ENCODE measurements at regions not wholly inside any gene's neighbourhood (a gene's known extent, or its start where the extent isn't known, plus 50 kb on each side); places are given as distances from the start of the nearest gene placed in this dataset.

DNA sequence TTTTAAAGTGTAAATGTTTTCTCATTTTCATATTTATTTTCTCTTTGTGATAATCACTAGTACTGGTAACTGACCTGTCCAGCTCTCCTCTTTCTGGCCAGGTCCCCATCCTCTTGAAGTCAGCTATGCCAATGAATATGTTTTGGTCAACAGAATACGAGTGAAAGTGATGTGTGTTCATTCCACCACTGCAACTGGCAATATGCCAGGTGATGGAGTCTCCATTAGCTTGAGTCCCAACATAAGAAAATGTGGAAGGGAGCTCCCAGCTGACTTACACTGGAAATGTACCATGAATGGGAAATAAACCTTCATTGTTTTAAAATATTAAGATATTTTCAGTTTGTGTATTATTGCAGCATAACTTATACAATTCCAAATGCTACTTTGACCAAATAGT lies 75.8 kb downstream of the CCDC34 start:
- ATAC-seq: no peak
- no peaks in the 10 kb centered on the region for H3K4me1 Mint-ChIP-seq
- H3K27ac Mint-ChIP-seq: no peak overlapping the region
- H3K4me3 Mint-ChIP-seq: no peak overlapping the region
- no peaks in the 10 kb centered on the region for H3K27me3 Mint-ChIP-seq
- no peaks in the 10 kb centered on the region for H3K36me3 Mint-ChIP-seq (ENCODE audit: low read depth)
- DNase-seq: no peak
- no peaks in the 10 kb centered on the region for H3K9me3 ChIP-seq (ENCODE audit: control insufficient read depth, low read length, poor library complexity, severe bottlenecking)

DNA sequence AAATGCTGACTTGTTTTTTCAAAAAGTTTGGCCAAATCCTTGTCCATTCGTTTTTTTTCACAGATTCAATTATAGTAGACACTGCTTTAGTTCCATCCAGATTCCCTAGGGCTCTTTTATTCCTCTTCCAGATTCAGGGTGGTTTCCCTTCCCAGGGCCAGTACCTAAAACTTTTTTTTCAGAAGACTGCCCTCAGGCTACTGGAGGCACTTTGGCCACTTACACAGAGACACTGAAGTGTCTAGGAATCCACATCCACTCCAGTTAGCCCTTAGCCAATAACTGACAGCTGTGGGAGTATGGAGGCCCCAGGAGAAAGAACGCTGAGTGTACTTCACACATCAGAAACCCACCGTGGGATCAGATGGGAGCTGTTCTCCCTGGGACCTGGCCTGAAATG lies 77.3 kb downstream of the CCDC34 start:
- Mint-ChIP-seq H3K4me1 (no peaks in the 10 kb centered on the region), H3K27ac (no peak overlapping the region), H3K27me3 (no peaks in the 10 kb centered on the region), H3K36me3 (ENCODE audit: low read depth) (no peaks in the 10 kb centered on the region), H3K4me3 (no peak overlapping the region)
- ATAC-seq: no peak
- no peak for DNase-seq
- H3K9me3 ChIP-seq (ENCODE audit: control insufficient read depth, low read length, poor library complexity, severe bottlenecking): no peaks in the 10 kb centered on the region

DNA sequence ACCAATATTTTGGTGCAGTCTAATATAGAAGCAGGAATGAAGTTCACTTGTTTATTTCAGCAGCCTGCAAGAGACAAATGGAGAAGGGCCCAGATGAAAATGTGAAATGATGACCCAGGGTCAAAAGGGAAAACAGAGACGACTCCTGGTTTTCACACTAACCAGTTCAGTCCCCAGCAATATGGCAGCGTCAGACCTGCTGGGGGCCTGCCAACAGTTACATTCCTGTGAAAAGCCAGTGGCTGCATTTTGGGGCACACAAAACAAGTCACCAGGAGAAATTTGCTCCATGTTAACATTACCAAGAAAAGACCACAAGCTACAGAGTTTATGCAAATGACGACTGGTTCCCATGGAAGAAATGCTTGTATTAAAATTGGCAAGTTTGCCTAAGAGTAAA lies 80.2 kb downstream of the CCDC34 start:
- no peak for DNase-seq
- no peak for ATAC-seq
- Mint-ChIP-seq H3K4me1 (no peaks in the 10 kb centered on the region), H3K27me3 (peaks cover 7% of the 10 kb centered on the region), H3K36me3 (ENCODE audit: low read depth) (no peaks in the 10 kb centered on the region), H3K4me3 (no peak overlapping the region), H3K27ac (no peak overlapping the region)
- no peaks in the 10 kb centered on the region for H3K9me3 ChIP-seq (ENCODE audit: control insufficient read depth, low read length, poor library complexity, severe bottlenecking)

DNA sequence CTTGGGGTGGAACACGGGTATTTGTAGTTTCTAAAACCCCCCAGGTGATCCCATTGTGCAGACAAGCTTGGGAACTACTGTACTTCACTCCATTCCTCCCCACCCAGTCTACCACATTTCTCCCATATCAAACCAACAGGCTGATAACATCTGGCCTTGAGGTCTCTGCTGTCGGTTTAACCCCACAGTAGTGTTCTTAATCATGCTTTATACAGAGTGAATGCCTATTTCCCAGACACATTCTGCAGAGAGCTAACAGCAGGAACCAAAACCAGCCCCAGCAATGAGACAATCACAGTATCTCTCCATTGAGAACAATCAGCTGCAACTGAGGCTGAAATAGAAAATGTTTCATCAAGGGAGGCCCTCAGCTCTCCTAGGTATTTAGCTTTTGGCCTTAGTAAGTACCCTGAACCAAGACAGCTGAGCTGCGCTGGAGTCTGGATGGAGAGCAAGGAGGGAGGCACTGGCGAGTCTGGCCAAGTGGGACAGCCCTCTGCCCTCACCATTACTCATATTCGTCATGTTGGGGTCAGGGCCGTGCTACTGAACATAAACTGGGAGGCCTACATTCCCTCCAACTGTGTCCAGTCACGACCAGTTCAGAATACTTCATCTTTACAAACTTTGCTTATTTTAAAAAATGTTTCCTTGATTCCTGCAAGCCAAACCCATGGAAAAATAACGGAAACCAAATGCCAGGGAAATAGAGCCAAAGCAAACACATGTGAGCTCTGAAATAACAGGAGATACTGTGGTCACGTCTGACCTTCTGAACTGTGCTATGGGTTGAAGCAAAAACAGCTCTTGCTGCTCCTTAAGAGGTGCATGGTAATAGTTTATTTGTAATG lies 81.0 kb downstream of the CCDC34 start:
- H3K27ac Mint-ChIP-seq: no peak overlapping the region
- DNase-seq (no peak), ATAC-seq (no peak)
- H3K9me3 ChIP-seq (ENCODE audit: control insufficient read depth, low read length, poor library complexity, severe bottlenecking): no peaks in the 10 kb centered on the region
- no peaks in the 10 kb centered on the region for H3K4me1 Mint-ChIP-seq
- no peaks in the 10 kb centered on the region for H3K36me3 Mint-ChIP-seq (ENCODE audit: low read depth)
- no peak overlapping the region for H3K4me3 Mint-ChIP-seq
- peaks cover 14% of the 10 kb centered on the region for H3K27me3 Mint-ChIP-seq

DNA sequence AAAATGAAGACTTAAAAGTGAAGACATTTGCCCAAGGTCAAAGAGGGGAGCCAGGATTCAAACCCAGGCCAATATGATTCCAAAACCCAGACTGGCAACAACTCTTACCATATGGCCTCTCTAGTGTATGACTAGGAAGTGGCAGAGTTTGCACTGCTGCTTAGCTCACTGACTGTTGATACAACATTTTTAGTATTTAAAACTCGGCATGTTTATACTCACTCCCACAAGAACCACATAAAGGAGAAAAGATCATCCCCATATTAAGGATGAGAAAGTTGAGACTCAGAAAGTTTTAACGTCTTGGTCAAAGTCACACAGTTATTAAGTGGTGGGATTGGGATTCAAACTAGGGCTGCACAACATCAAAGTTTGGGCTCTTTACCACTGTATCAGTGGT lies 81.7 kb downstream of the CCDC34 start:
- Mint-ChIP-seq H3K4me3 (no peak overlapping the region), H3K27me3 (peaks cover 18% of the 10 kb centered on the region)

DNA sequence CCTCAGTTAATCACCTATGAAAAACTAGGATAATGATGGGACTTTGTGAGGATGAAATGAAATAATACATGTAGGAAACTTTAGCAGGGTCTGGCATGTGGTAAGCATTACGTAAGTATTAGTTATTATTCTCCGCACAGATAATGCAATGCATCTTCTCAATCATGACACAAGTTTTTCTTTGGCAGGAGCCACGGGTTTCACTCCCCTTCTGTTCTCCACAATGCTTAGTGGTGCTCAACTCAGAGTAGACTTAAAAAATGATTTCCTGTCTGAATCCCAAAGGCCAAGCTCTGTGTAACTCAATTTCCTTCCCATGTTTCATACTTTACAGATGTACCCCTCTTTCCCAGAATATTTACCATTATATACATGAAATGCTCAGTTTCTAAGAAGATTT lies 82.9 kb downstream of the CCDC34 start:
- no peak for ATAC-seq
- DNase-seq: no peak
- Mint-ChIP-seq H3K4me3 (no peak overlapping the region), H3K27ac (no peak overlapping the region), H3K27me3 (peaks cover 18% of the 10 kb centered on the region), H3K36me3 (ENCODE audit: low read depth) (no peaks in the 10 kb centered on the region), H3K4me1 (no peaks in the 10 kb centered on the region)
- H3K9me3 ChIP-seq (ENCODE audit: control insufficient read depth, low read length, poor library complexity, severe bottlenecking): no peaks in the 10 kb centered on the region

More for the DNA sequence above, 81.7 kb downstream of the CCDC34 start:
- Mint-ChIP-seq H3K4me1 (no peaks in the 10 kb centered on the region), H3K36me3 (ENCODE audit: low read depth) (no peaks in the 10 kb centered on the region), H3K27ac (no peak overlapping the region)
- no peak for DNase-seq
- no peaks in the 10 kb centered on the region for H3K9me3 ChIP-seq (ENCODE audit: control insufficient read depth, low read length, poor library complexity, severe bottlenecking)
- ATAC-seq: no peak

DNA sequence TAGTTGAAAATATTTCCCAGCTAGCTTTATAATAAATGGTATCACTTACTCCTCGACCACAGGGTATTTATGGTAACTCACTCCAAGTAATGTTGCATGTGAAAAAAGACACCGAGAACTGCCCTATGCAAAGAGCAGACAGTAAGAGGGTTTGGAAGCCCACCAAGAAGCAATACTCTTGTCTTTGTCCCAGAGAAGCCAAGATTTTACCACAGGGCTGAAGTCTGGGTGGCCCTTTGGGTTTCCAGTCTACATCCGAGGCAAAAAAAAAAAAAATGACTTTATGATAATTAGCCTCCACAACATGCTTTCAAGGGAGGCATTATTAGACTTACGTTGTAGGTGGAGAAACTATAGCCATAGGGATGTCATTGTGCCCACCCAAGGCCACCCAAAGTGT lies 83.6 kb downstream of the CCDC34 start:
- ATAC-seq (no peak), DNase-seq (no peak)
- Mint-ChIP-seq H3K27me3 (peaks cover 24% of the 10 kb centered on the region), H3K27ac (no peak overlapping the region), H3K36me3 (ENCODE audit: low read depth) (no peaks in the 10 kb centered on the region), H3K4me3 (no peak overlapping the region), H3K4me1 (no peaks in the 10 kb centered on the region)
- H3K9me3 ChIP-seq (ENCODE audit: control insufficient read depth, low read length, poor library complexity, severe bottlenecking): no peaks in the 10 kb centered on the region

DNA sequence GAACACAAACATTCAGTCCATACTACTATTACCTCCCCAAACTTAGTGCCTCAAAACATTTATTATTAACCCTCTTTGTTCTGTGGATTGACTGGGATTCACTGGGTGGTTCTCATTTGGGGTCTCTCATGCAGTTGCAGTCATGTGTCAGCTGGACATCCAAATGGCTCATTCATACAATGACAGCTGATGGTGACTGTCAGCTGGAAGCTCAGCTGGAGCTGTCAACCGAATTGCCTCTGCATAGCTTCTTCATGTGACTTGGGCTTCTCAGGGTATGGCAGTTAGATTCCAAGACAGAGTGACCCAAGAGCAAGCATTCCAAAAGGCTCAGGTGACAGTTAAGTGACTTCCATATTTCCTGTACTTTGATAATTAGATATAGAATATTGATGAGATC lies 85.2 kb downstream of the CCDC34 start:
- H3K36me3 Mint-ChIP-seq (ENCODE audit: low read depth): no peaks in the 10 kb centered on the region
- no peaks in the 10 kb centered on the region for H3K9me3 ChIP-seq (ENCODE audit: control insufficient read depth, low read length, poor library complexity, severe bottlenecking)
- ATAC-seq: no peak
- DNase-seq: no peak
- H3K27ac Mint-ChIP-seq: no peak overlapping the region
- no peaks in the 10 kb centered on the region for H3K4me1 Mint-ChIP-seq
- peaks cover 29% of the 10 kb centered on the region for H3K27me3 Mint-ChIP-seq
- H3K4me3 Mint-ChIP-seq: no peak overlapping the region

DNA sequence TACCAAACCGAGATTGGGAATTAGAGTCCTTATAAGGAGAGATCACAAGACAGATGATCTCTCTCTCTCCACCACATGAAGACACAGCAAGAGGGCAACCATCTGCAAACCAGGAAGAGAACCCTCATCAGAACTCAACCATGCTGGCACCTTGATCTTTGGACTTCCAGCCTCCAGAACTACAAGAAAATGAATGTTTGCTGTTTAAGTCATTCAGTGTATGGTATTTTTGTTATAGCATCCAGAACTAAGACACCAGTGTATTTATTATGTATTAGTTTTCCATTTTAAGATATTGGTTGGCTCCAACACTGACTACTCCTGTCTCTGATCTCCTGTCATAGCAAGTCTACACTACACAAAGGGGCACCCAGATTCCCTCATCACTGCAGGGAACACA lies 86.9 kb downstream of the CCDC34 start:
- no peaks in the 10 kb centered on the region for H3K36me3 Mint-ChIP-seq (ENCODE audit: low read depth)
- DNase-seq: no peak
- peaks cover 29% of the 10 kb centered on the region for H3K27me3 Mint-ChIP-seq
- no peaks in the 10 kb centered on the region for H3K4me1 Mint-ChIP-seq
- H3K9me3 ChIP-seq (ENCODE audit: control insufficient read depth, low read length, poor library complexity, severe bottlenecking): no peaks in the 10 kb centered on the region
- H3K27ac Mint-ChIP-seq: no peak overlapping the region
- ATAC-seq: no peak
- no peak overlapping the region for H3K4me3 Mint-ChIP-seq

DNA sequence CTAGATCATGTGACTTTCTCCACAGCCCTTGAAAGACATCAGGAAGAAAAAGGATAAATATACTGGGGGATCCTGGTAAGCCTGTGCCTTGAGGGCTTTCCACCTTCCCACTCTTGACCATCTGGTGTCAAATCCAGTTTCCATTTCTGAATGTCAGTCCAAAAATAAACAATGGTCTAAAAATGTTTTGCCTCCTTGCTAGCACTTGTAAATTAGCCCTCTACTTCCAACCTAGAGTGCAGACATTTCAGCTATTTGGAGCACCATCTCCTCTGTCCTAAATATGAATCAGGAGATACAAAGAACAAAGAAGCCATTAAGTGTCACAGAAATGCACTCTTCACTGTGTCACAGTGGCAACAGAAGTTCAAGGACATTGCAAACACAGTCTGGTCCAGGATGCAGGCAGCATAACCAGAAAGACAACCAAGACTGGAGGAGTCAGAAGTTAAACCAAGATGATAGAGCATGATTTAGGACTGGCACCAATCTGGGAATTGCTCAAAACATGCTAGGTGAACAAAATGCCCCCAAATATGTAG lies 88.1 kb downstream of the CCDC34 start:
- ATAC-seq (no peak), DNase-seq (no peak)
- H3K27me3 Mint-ChIP-seq: peaks cover 29% of the 10 kb centered on the region
- H3K36me3 Mint-ChIP-seq (ENCODE audit: low read depth): no peaks in the 10 kb centered on the region
- H3K9me3 ChIP-seq (ENCODE audit: control insufficient read depth, low read length, poor library complexity, severe bottlenecking): no peaks in the 10 kb centered on the region
- H3K27ac Mint-ChIP-seq: no peak overlapping the region
- H3K4me1 Mint-ChIP-seq: no peaks in the 10 kb centered on the region
- no peak overlapping the region for H3K4me3 Mint-ChIP-seq

DNA sequence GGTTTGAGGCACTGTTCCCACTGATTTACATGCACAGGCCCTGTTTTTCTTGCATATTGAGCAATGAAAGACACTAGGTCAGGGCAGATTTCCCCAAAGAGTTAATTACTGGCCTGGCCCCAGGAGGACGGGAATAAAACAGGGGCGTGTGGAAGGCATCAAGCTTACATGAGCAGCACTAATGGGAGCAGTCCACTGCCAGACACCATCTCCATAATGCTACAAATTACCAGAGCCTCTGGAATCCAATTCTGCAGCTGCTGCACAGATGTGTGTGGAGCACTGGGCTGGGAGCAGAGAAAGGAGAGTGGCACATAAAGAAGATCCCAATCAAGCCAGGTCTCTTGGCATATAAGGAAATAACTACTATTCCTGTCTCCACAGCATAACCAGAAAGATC lies 96.9 kb downstream of the CCDC34 start:
- ATAC-seq (no peak), DNase-seq (no peak)
- no peaks in the 10 kb centered on the region for H3K27me3 Mint-ChIP-seq
- H3K4me3 Mint-ChIP-seq: no peak overlapping the region
- H3K9me3 ChIP-seq (ENCODE audit: control insufficient read depth, low read length, poor library complexity, severe bottlenecking): no peaks in the 10 kb centered on the region
- H3K36me3 Mint-ChIP-seq (ENCODE audit: low read depth): no peaks in the 10 kb centered on the region
- H3K27ac Mint-ChIP-seq: no peak overlapping the region
- H3K4me1 Mint-ChIP-seq: no peaks in the 10 kb centered on the region

DNA sequence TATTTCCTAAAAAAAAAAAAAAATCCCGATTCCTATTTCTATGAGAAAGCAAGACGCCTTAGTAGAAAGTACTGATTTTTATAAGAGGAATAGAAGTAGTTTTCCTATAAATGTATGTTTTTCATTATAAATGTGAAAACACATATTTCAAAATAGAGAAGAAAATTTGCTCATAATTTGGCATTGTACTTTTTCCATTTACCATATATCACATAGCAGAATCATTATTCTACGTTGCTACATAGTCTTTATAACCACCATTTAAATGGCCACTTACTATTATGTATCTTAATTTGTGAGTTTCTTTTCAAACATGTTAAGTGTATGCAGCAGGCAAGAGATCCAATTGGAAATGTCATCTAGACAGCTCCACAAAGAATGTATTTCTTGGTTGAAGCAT lies 99.0 kb downstream of the CCDC34 start:
- H3K9me3 ChIP-seq (ENCODE audit: control insufficient read depth, low read length, poor library complexity, severe bottlenecking): no peaks in the 10 kb centered on the region
- Mint-ChIP-seq H3K4me1 (no peaks in the 10 kb centered on the region), H3K36me3 (ENCODE audit: low read depth) (no peaks in the 10 kb centered on the region), H3K27me3 (no peaks in the 10 kb centered on the region), H3K4me3 (no peak overlapping the region), H3K27ac (no peak overlapping the region)
- ATAC-seq (no peak), DNase-seq (no peak)

DNA sequence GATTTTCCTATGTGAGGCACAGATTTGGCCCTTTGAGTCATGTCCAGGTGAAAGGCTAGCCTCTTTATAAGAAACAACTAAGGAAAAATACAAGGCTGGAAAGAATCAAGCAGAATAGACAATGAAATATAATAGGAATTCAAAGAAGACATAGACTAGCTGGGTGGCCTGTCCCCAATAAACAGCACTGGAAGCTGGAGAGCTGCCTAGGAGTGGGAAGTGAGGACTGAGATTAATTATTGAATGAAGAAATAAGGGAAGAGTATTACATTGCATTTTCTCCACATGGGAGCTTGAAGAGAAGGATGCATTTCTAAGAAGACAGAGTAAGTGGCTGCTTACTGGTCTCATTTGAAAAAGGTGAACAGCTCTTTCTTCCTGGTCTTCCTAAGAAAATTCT lies 100.0 kb downstream of the CCDC34 start:
- Mint-ChIP-seq H3K27me3 (no peaks in the 10 kb centered on the region), H3K36me3 (ENCODE audit: low read depth) (no peaks in the 10 kb centered on the region), H3K4me1 (no peaks in the 10 kb centered on the region), H3K4me3 (no peak overlapping the region), H3K27ac (no peak overlapping the region)
- no peaks in the 10 kb centered on the region for H3K9me3 ChIP-seq (ENCODE audit: control insufficient read depth, low read length, poor library complexity, severe bottlenecking)
- DNase-seq: no peak
- ATAC-seq: no peak

DNA sequence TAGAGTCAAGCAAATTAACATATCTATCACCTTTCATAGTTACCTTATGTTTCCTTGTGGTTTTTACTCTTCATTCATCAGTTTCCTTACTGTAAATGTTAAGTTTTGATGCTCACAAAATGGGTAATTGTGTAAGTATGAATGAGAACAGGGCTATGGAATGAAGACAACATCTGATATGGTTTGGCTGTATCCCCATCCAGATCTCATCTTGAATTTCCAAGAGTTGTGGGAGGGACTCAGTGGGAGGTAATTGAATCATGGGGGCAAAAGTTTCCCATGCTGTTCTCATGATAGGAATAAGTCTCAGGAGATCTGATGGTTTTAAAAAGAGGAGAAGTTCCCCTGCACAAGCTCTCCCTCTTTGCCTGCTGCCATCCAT lies 107.6 kb downstream of the CCDC34 start:
- no peak for ATAC-seq
- DNase-seq: no peak
- H3K36me3 Mint-ChIP-seq (ENCODE audit: low read depth): no peaks in the 10 kb centered on the region
- peaks cover 31% of the 10 kb centered on the region for H3K27me3 Mint-ChIP-seq
- H3K4me3 Mint-ChIP-seq: no peak overlapping the region
- H3K4me1 Mint-ChIP-seq: no peaks in the 10 kb centered on the region
- no peak overlapping the region for H3K27ac Mint-ChIP-seq
- H3K9me3 ChIP-seq (ENCODE audit: control insufficient read depth, low read length, poor library complexity, severe bottlenecking): no peaks in the 10 kb centered on the region
